ENCODE measurements at regions not wholly inside any gene's neighbourhood (a gene's known extent, or its start where the extent isn't known, plus 50 kb on each side); places are given as distances from the start of the nearest gene placed in this dataset.
"Not testable (repeated sequence)": the region's sequence is repeated elsewhere in the genome, so short reads cannot be mapped to it uniquely, and the experiment has no call there.

GRCh38 chr2:38137958-38138357 is 62.0 kb upstream of the CYP1B1 start:
- in situ Hi-C loops (cut with MboI; ENCODE audit: low sequenced_read_pairs); H3K4ac ChIP-seq (ENCODE audit: low read depth, low read length); H3K18ac ChIP-seq (ENCODE audit: low read depth, low read length); H2AFZ ChIP-seq (replicated peaks; ENCODE audit: low read length, poor library complexity); dilution Hi-C loops (cut with HindIII; ENCODE audit: low sequenced_read_pairs, unreplicated experiment); H2AK5ac ChIP-seq (ENCODE audit: low read depth, low read length); H3K23ac ChIP-seq (ENCODE audit: low read depth, low read length); H3K56ac ChIP-seq (ENCODE audit: extremely low read depth, insufficient read depth, low read length); H4K8ac ChIP-seq (ENCODE audit: low read depth in 2 of 2, low read length in 2 of 2); H3K9me1 ChIP-seq (ENCODE audit: insufficient read depth, low read length); H2BK20ac ChIP-seq (ENCODE audit: low read depth, low read length); H3K14ac ChIP-seq (replicated peaks; ENCODE audit: low read depth, low read length); H3K79me1 ChIP-seq (ENCODE audit: low read depth in 1 of 2, low read length in 2 of 2); H3K36me3 ChIP-seq (ENCODE audit: control insufficient read depth, insufficient read depth, low read length); H3K4me3 ChIP-seq (ENCODE audit: insufficient read depth, low read depth, low read length); H4K5ac ChIP-seq (ENCODE audit: low read depth, low read length); H2AK9ac ChIP-seq (replicated peaks; ENCODE audit: low read depth, low read length, poor library complexity); H3K9ac ChIP-seq (ENCODE audit: low read depth, low read length); H2BK120ac ChIP-seq (ENCODE audit: low read depth, low read length); CTCF ChIA-PET; BruUV-seq (replicated peaks); H3K4me2 ChIP-seq (ENCODE audit: low read depth, low read length); H2BK5ac ChIP-seq (ENCODE audit: low read depth, low read length, poor library complexity, severe bottlenecking); H3K9me3 ChIP-seq (ENCODE audit: control insufficient read depth, insufficient read depth, low read length); H3K27ac ChIP-seq (ENCODE audit: insufficient read depth, low read length); POLR2A ChIA-PET (ENCODE audit: unreplicated experiment); ATAC-seq (ENCODE audit: low read depth); H3K27me3 ChIP-seq (ENCODE audit: control insufficient read depth, insufficient read depth, low read length); H4K20me1 ChIP-seq (ENCODE audit: insufficient read depth, low read length); H2BK15ac ChIP-seq (ENCODE audit: low read depth, low read length); DNase-seq; H3K4me1 ChIP-seq (ENCODE audit: control insufficient read depth, insufficient read depth, low read length); H4K91ac ChIP-seq (ENCODE audit: insufficient read depth, low read depth, low read length); intact Hi-C loops (cut with micrococcal nuclease): not testable (repeated sequence)
- 79% methylated on average over 4 of the region's 12 CpGs; no CpG with 5 or more reads in 1 of the 2 experiments for WGBS, 2 experiments (ENCODE audit: extremely low coverage in 2 of 2, insufficient read length in 1 of 2)
